Colonic mucosa (tissue), 4 donors: ENCODE measurements at regions not wholly inside any gene's neighbourhood (a gene's known extent, or its start where the extent isn't known, plus 50 kb on each side); places are given as distances from the start of the nearest gene placed in this dataset.

Source experiments
- DNase-seq: peaks from one replicate; pipeline ENCODE4 v3.0.0-alpha.2; 2020
- H3K27ac ChIP-seq: fragments of 200-600 bp; one replicate; pipeline ENCODE4 v1.8.0; 2021
- H3K27me3 ChIP-seq: fragments of 200-600 bp; one replicate; pipeline ENCODE4 v1.8.0; 2021
- H3K36me3 ChIP-seq: fragments of 200-600 bp; one replicate; pipeline ENCODE4 v1.8.0; 2021
- H3K4me1 ChIP-seq: fragments of 200-600 bp; one replicate; pipeline ENCODE4 v1.8.0; 2021; ENCODE audit warnings: mild to moderate bottlenecking
- H3K4me3 ChIP-seq: fragments of 200-600 bp; one replicate; pipeline ENCODE4 v1.8.0; 2021
- H3K9ac ChIP-seq, 2 donors: one replicate each; pipeline ENCODE4 v1.7.0; 2013; ENCODE audit warnings: control low read depth in 2 of 2, low read depth in 2 of 2, low read length in 2 of 2
- H3K9me3 ChIP-seq: fragments of 200-600 bp; one replicate; pipeline ENCODE4 v1.8.0; 2021
- CTCF ChIP-seq: fragments of 200-600 bp; IDR thresholded peaks from one replicate; pipeline ENCODE4 v1.8.0; 2022; ENCODE audit warnings: antibody characterized with exemption, mild to moderate bottlenecking
- intact Hi-C: fragments of 100-400 bp; cut with DNase I; formaldehyde crosslinking; loops from one replicate; pipeline ENCODE4 v1.14.1; 2022
- donor health status: healthy.
- donor health status: DM: no; HTN: no; CAD: no.
- donor health status: DM: no; HTN: no; CAD: no.

DNA sequence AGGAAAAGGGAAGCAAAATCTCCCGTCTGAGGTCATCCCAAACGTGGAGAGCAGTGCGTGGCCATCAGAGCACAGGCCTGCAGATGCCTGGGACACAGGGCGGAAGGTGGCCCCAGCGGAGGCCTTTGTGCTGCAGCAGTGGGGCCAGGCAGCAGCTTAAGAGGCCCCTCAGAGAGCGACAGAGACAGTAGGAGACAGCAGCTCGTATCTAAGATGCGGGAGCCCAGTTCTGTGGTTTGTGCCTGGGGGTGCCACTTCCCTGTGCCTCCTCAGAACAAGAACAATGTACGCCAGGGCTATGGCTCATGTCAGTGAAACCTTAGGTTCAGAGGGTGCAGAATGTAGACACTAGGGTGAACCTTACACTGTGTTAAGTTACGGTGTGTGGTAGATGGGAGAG is 316.6 kb upstream of the AKR1E2 start:
- intact Hi-C loops: loop anchor here (10.0 kb wide), 1 partner anchor 1275 kb away; no protein-coding TSS in a partner anchor
- no peak overlapping the region for H3K4me3 ChIP-seq
- no peak for DNase-seq

DNA sequence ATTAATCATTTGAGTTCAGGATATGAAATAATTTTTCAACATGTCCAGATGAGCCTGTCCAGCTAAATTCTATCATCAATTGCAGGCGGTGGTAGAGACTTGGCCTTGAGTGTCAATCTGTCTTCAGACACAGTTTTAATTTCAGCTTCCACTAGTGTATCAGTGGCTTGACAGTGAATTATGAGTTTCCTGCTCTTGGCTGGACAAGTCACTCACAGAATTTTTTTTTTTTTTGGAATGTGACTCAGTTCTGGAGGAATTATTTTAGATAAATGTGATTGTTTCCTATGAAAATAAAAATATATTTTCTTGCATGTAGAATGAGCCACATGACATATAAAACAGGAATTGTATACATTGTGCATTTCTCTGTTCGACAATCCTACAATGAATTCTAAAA is 319.9 kb upstream of the AKR1E2 start:
- H3K9ac ChIP-seq: no peak overlapping the region
- intact Hi-C loops: loop anchor here (10.0 kb wide), 1 partner anchor 1271 kb away; no protein-coding TSS in a partner anchor
- no peaks in the 10 kb centered on the region for H3K27me3 ChIP-seq
- TF ChIP-seq CTCF: no peak
- DNase-seq: no peak
- no peak overlapping the region for H3K27ac ChIP-seq
- H3K9me3 ChIP-seq: no peaks in the 10 kb centered on the region
- H3K4me3 ChIP-seq: no peak overlapping the region
- no peaks in the 10 kb centered on the region for H3K36me3 ChIP-seq
- H3K4me1 ChIP-seq: no peaks in the 10 kb centered on the region

More for the DNA sequence above, 316.6 kb upstream of the AKR1E2 start:
- Histone ChIP-seq H3K36me3 (no peaks in the 10 kb centered on the region), H3K27me3 (no peaks in the 10 kb centered on the region), H3K27ac (no peak overlapping the region), H3K9ac (no peak overlapping the region), H3K4me1 (no peaks in the 10 kb centered on the region), H3K9me3 (no peaks in the 10 kb centered on the region)
- TF ChIP-seq CTCF: no peak

- Histone ChIP-seq H3K4me3 (no peak overlapping the region), H3K36me3 (no peaks in the 10 kb centered on the region), H3K9ac (no peak overlapping the region), H3K4me1 (no peaks in the 10 kb centered on the region), H3K27me3 (no peaks in the 10 kb centered on the region), H3K27ac (no peak overlapping the region), H3K9me3 (no peaks in the 10 kb centered on the region)
- no peak for DNase-seq
- intact Hi-C loops: loop anchor here (10.0 kb wide), 1 partner anchor 1270 kb away; no protein-coding TSS in a partner anchor
- no peak for TF ChIP-seq CTCF
Observed at GRCh38 chr10:4504550-4504949, 321.5 kb upstream of the AKR1E2 start.

DNA sequence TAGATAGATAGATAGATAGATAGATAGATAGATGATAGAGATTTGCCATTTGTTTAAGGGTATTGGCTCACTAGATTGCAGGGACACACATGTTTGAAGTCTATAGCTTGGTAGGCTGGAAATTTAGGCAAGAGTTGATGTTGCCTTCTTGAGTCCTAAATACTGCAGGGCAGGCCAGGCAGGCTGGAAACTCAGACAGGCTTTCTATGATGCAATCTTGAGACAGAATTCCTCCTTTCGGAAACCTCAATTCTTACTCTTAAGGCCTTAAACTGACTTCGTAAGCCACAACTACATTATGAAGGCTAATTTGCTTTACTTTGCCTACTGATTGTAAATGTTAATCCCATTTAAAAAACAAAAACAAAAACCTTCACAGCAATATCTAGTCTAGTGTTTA is 322.9 kb upstream of the AKR1E2 start:
- H3K4me1 ChIP-seq: no peaks in the 10 kb centered on the region
- H3K4me3 ChIP-seq: no peak overlapping the region
- H3K9ac ChIP-seq: no peak overlapping the region
- no peak overlapping the region for H3K27ac ChIP-seq
- H3K36me3 ChIP-seq: no peaks in the 10 kb centered on the region
- H3K9me3 ChIP-seq: no peaks in the 10 kb centered on the region
- no peaks in the 10 kb centered on the region for H3K27me3 ChIP-seq
- TF ChIP-seq CTCF: no peak
- intact Hi-C loops: loop anchor here (10.0 kb wide), 1 partner anchor 1268 kb away; no protein-coding TSS in a partner anchor
- no peak for DNase-seq

DNA sequence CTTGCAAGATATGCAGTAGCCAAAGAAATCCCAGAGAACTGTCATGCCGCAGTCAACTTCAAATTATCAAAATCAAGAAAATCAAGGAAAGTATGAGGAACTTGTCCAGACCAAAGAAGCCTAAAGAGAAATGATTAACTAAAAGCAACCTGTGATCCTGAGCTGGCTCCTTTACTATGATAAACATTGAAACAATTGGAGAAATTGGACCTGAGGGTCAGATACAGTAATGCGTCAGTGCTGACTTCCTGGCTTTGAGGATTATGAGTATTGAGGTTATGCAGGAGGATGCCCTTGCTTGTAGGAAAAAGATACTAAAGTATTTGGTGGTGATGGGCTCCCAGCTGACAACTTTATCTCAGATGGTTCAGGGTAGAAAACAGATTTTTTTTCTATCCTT is 324.7 kb upstream of the AKR1E2 start:
- H3K9ac ChIP-seq: no peak overlapping the region
- DNase-seq: no peak
- H3K36me3 ChIP-seq: no peaks in the 10 kb centered on the region
- no peak overlapping the region for H3K4me3 ChIP-seq
- intact Hi-C loops: loop anchor here (10.0 kb wide), 1 partner anchor 1267 kb away; no protein-coding TSS in a partner anchor
- no peaks in the 10 kb centered on the region for H3K9me3 ChIP-seq
- H3K27ac ChIP-seq: no peak overlapping the region
- no peaks in the 10 kb centered on the region for H3K27me3 ChIP-seq
- H3K4me1 ChIP-seq: no peaks in the 10 kb centered on the region
- TF ChIP-seq CTCF: no peak
